Keratinocyte (primary cell): ENCODE measurements at regions not wholly inside any gene's neighbourhood (a gene's known extent, or its start where the extent isn't known, plus 50 kb on each side); places are given as distances from the start of the nearest gene placed in this dataset.

Experiments used
- DNase-seq: peaks from one replicate; pipeline ENCODE4 v3.0.0-alpha.2; 2011; ENCODE audit warnings: low read depth, missing footprints, low spot score
- FAIRE-seq: peaks from 2 replicates; lab custom pipeline; 2011; peaks lifted over from hg19 to GRCh38; lab: Jason Lieb, UNC
- H2AFZ ChIP-seq: 2 replicates; pipeline ENCODE4 v1.6.0; 2012; ENCODE audit warnings: low read length, control low read depth, inconsistent platforms; ENCODE audit not compliant: control insufficient read depth
- H3K27ac ChIP-seq: 2 replicates; pipeline ENCODE4 v1.5.1; 2011; ENCODE audit warnings: low read length; ENCODE audit not compliant: control insufficient read depth, insufficient read depth
- H3K27me3 ChIP-seq: 3 replicates; pipeline ENCODE4 v1.6.0; 2011; ENCODE audit warnings: low read length; ENCODE audit not compliant: control insufficient read depth, insufficient read depth; ENCODE audit errors: extremely low read depth
- H3K36me3 ChIP-seq, 2 experiments: 2 replicates in 1 of 2; 3 replicates in 1 of 2; pipeline ENCODE4 v1.5.1; 2011; ENCODE audit warnings: low read length in 2 of 2, mild to moderate bottlenecking in 1 of 2; ENCODE audit not compliant: control insufficient read depth in 2 of 2, insufficient read depth in 2 of 2; ENCODE audit errors: extremely low read depth in 1 of 2
- H3K4me1 ChIP-seq: 3 replicates; pipeline ENCODE4 v1.5.1; 2011; ENCODE audit warnings: low read length; ENCODE audit not compliant: control insufficient read depth, insufficient read depth; ENCODE audit errors: extremely low read depth
- H3K4me2 ChIP-seq: 3 replicates; pipeline ENCODE4 v1.6.0; 2011; ENCODE audit warnings: low read depth, low read length; ENCODE audit not compliant: control insufficient read depth, insufficient read depth; ENCODE audit errors: extremely low read depth
- H3K4me3 ChIP-seq, 3 experiments: fragments of 200-600 bp in 1 of 3; sonication (generic) in 1 of 3; 2 replicates in 2 of 3; 3 replicates in 1 of 3; pipeline ENCODE4 v1.5.1; 2011 to 2016; ENCODE audit warnings: low read length in 3 of 3, mild to moderate bottlenecking in 3 of 3, control low read depth in 2 of 3, inconsistent platforms in 1 of 3, low read depth in 1 of 3, mixed read lengths in 1 of 3, mixed run types in 1 of 3, moderate library complexity in 1 of 3; ENCODE audit not compliant: control insufficient read depth in 2 of 3, insufficient read depth in 2 of 3; ENCODE audit errors: extremely low read depth in 1 of 3
- H3K79me2 ChIP-seq: 2 replicates; pipeline ENCODE4 v1.6.0; 2012; ENCODE audit warnings: low read length; ENCODE audit not compliant: control insufficient read depth, insufficient read depth
- H3K9ac ChIP-seq: 3 replicates; pipeline ENCODE4 v1.6.0; 2011; ENCODE audit warnings: low read length; ENCODE audit not compliant: control insufficient read depth, insufficient read depth; ENCODE audit errors: extremely low read depth
- H3K9me1 ChIP-seq: 3 replicates; pipeline ENCODE4 v1.6.0; 2011; ENCODE audit warnings: low read length; ENCODE audit not compliant: control insufficient read depth, insufficient read depth; ENCODE audit errors: extremely low read depth
- H3K9me3 ChIP-seq: 2 replicates; pipeline ENCODE4 v1.5.1; 2012; ENCODE audit warnings: low read depth, low read length; ENCODE audit not compliant: control insufficient read depth
- H4K20me1 ChIP-seq: 3 replicates; pipeline ENCODE4 v1.6.0; 2011; ENCODE audit warnings: low read length; ENCODE audit not compliant: control insufficient read depth, insufficient read depth; ENCODE audit errors: extremely low read depth
- EZH2 ChIP-seq: IDR thresholded peaks from one replicate; pipeline ENCODE4 v1.6.1; 2012; ENCODE audit warnings: inconsistent platforms, mild to moderate bottlenecking, low read length, moderate library complexity
- dilution Hi-C: fragments of 300-500 bp; cut with MboI; formaldehyde crosslinking; loops from one replicate; pipeline ENCODE4 v1.7.0; 2020; ENCODE audit warnings: low sequenced_read_pairs; ENCODE audit not compliant: extremely low pct_ligation_motif_present
- TF ChIP-seq, protein P1 (sequence below), 3 experiments: IDR thresholded peaks in 1 of 3; conservative IDR thresholded peaks in 1 of 3; optimal IDR thresholded peaks in 1 of 3; 2 replicates in 2 of 3; 3 replicates in 1 of 3; pipeline versions ENCODE3 to v1.5.1; 2011; ENCODE audit warnings: low read length in 3 of 3, mild to moderate bottlenecking in 3 of 3, moderate library complexity in 2 of 3, control low read depth in 1 of 3, inconsistent platforms in 1 of 3; ENCODE audit not compliant: insufficient read depth in 2 of 3; ENCODE audit errors: extremely low read depth in 1 of 3

DNA sequence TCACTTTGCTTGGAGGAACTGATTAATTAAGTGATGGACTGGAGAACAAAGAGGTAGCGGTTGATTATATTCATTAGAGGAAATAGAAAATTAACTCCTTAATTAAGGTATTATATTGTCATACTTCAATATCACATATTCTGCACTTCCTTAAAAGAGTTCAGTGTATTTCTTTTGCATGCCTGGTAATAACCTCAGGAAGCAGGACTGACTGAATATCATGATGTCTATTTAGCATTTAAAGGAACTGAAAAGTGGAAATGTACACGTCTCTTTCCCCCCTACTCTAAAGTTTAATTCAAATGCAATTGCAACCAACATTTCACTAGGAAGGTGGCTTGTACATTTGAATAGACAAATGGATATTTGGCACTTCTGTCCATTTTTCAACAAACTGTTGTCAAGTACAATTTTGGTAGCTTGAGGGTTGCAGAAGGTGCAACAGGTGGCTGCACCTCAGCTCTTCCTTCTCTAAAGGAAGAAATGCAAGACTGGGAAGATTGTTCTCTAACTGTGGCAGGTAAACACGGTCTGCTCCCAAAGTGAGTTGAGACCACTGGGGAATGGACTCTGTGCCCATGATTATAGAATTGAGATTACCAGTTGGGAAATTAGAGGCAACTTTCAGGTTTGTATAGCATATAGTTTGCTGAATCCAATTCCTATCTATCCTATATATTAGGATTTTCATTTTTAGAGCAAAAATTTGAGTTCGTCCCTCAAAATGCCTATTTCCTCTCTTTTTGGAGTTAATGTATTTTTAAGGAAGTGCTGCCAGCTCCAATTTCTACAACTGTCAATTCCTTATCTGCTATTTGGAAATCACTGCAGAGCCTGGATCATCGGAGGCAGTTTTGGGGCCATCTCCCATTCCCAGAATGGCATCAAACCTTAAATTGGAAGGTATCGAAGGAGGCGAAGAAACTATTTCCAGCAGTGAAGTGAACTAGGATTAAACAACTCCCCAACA lies 98.9 kb upstream of the TAF11L2 start:
- DNase-seq (no peak), FAIRE-seq (no peak)
- no peaks in the 10 kb centered on the region for H3K36me3 ChIP-seq
- H3K4me2 ChIP-seq: peak overlapping the region; percentile 54
- no peaks in the 10 kb centered on the region for H3K79me2 ChIP-seq
- no peak overlapping the region for H2AFZ ChIP-seq
- peaks cover 16% of the 10 kb centered on the region for H3K4me1 ChIP-seq
- H3K27me3 ChIP-seq: no peaks in the 10 kb centered on the region
- H3K4me3 ChIP-seq: no peak overlapping the region
- H3K27ac ChIP-seq: no peak overlapping the region
- TF ChIP-seq, protein P1, sequence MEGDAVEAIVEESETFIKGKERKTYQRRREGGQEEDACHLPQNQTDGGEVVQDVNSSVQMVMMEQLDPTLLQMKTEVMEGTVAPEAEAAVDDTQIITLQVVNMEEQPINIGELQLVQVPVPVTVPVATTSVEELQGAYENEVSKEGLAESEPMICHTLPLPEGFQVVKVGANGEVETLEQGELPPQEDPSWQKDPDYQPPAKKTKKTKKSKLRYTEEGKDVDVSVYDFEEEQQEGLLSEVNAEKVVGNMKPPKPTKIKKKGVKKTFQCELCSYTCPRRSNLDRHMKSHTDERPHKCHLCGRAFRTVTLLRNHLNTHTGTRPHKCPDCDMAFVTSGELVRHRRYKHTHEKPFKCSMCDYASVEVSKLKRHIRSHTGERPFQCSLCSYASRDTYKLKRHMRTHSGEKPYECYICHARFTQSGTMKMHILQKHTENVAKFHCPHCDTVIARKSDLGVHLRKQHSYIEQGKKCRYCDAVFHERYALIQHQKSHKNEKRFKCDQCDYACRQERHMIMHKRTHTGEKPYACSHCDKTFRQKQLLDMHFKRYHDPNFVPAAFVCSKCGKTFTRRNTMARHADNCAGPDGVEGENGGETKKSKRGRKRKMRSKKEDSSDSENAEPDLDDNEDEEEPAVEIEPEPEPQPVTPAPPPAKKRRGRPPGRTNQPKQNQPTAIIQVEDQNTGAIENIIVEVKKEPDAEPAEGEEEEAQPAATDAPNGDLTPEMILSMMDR (optimal IDR thresholded peaks at IDR 0.05 in 1 of 3, IDR thresholded peaks at IDR 0.05 in 1 of 3, conservative IDR thresholded peaks at IDR 0.05 in 1 of 3; ENCODE audit: extremely low read depth in 1 of 3, insufficient read depth in 2 of 3, low read length in 3 of 3): no peak
- TF ChIP-seq EZH2: no peak
- no peak overlapping the region for H3K9ac ChIP-seq
- no peaks in the 10 kb centered on the region for H3K9me1 ChIP-seq
- dilution Hi-C loops: no loop called here
- H3K9me3 ChIP-seq: no peaks in the 10 kb centered on the region
- no peaks in the 10 kb centered on the region for H4K20me1 ChIP-seq

GRCh38 chr5:17399931-17400330 lies 98.1 kb upstream of the TAF11L2 start:
- dilution Hi-C loops: no loop called here
- H2AFZ ChIP-seq: no peak overlapping the region
- no peaks in the 10 kb centered on the region for H3K27me3 ChIP-seq
- no peaks in the 10 kb centered on the region for H3K79me2 ChIP-seq
- no peaks in the 10 kb centered on the region for H3K9me3 ChIP-seq
- H4K20me1 ChIP-seq: no peaks in the 10 kb centered on the region
- no peaks in the 10 kb centered on the region for H3K36me3 ChIP-seq
- no peaks in the 10 kb centered on the region for H3K9me1 ChIP-seq
- TF ChIP-seq, protein P1 (optimal IDR thresholded peaks at IDR 0.05 in 1 of 3, IDR thresholded peaks at IDR 0.05 in 1 of 3, conservative IDR thresholded peaks at IDR 0.05 in 1 of 3; ENCODE audit: extremely low read depth in 1 of 3, insufficient read depth in 2 of 3, low read length in 3 of 3): no peak
- TF ChIP-seq EZH2: no peak
- no peak overlapping the region for H3K27ac ChIP-seq
- no peak overlapping the region for H3K4me2 ChIP-seq
- H3K9ac ChIP-seq: no peak overlapping the region
- DNase-seq (no peak), FAIRE-seq (no peak)
- H3K4me1 ChIP-seq: peaks cover 16% of the 10 kb centered on the region
- H3K4me3 ChIP-seq: no peak overlapping the region
